Esophagus squamous epithelium (tissue), 4 donors: ENCODE measurements at regions not wholly inside any gene's neighbourhood (a gene's known extent, or its start where the extent isn't known, plus 50 kb on each side); places are given as distances from the start of the nearest gene placed in this dataset.

Source experiments
- POLR2A ChIP-seq, 4 donors: fragments of 450-650 bp; IDR thresholded peaks; one replicate each; pipeline ENCODE4 v1.6.1; 2017; ENCODE audit warnings: antibody characterized with exemption in 4 of 4, mild to moderate bottlenecking in 4 of 4, moderate library complexity in 3 of 4
- TF ChIP-seq, protein P1 (sequence below), 6 experiments: fragments of 450-650 bp in 4 of 6; fragments of 200-600 bp in 2 of 6; sonication (generic) in 2 of 6; IDR thresholded peaks; one replicate each; pipeline ENCODE4 v1.5.1; 2016 to 2019; ENCODE audit warnings: antibody characterized with exemption in 6 of 6, mild to moderate bottlenecking in 4 of 6, moderate library complexity in 4 of 6

DNA sequence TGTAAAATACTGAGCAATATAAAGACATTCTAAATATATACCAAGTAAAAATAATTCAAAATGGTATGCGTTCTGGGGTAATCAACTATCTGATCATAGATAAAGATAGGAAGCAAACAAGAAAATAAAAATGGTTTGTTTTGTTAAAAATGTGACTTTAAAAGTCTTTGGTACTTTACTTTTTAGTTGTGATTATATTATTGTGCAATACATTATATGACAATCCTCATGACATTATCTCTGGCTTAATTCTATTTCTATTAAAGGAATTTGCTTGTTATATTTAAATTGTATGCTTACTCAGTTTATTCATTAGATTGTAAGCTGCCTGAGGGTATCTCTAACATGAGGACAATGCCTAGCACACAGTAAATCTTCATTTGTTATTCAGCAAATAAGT lies 477.9 kb downstream of the TMEM38B start:
- TF ChIP-seq, protein P1, sequence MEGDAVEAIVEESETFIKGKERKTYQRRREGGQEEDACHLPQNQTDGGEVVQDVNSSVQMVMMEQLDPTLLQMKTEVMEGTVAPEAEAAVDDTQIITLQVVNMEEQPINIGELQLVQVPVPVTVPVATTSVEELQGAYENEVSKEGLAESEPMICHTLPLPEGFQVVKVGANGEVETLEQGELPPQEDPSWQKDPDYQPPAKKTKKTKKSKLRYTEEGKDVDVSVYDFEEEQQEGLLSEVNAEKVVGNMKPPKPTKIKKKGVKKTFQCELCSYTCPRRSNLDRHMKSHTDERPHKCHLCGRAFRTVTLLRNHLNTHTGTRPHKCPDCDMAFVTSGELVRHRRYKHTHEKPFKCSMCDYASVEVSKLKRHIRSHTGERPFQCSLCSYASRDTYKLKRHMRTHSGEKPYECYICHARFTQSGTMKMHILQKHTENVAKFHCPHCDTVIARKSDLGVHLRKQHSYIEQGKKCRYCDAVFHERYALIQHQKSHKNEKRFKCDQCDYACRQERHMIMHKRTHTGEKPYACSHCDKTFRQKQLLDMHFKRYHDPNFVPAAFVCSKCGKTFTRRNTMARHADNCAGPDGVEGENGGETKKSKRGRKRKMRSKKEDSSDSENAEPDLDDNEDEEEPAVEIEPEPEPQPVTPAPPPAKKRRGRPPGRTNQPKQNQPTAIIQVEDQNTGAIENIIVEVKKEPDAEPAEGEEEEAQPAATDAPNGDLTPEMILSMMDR (IDR thresholded peaks at IDR 0.05) = no peak
- TF ChIP-seq POLR2A (IDR thresholded peaks at IDR 0.05) = no peak
